HG03520 (cell line): ENCODE measurements at regions not wholly inside any gene's neighbourhood (a gene's known extent, or its start where the extent isn't known, plus 50 kb on each side); places are given as distances from the start of the nearest gene placed in this dataset.

Experiments used
- ATAC-seq: cut with Tn5 transposase; IDR thresholded peaks from one replicate; pipeline ENCODE4 v1.9.1; 2021; ENCODE audit warnings: mild to moderate bottlenecking, moderate library complexity; ENCODE audit not compliant: unreplicated experiment

- ATAC-seq, result no peak
Measured at GRCh38 chr4:181688432-181688831, 554.8 kb upstream of the TENM3 start.

- ATAC-seq, result no peak
Measured at GRCh38 chr4:181688872-181689271, 554.3 kb upstream of the TENM3 start.

- no peak for ATAC-seq
Measured at GRCh38 chr4:181690498-181690897, 552.7 kb upstream of the TENM3 start.

GRCh38 chr4:181692965-181693364, 550.2 kb upstream of the TENM3 start:
- no peak for ATAC-seq

GRCh38 chr4:181693517-181693916, 549.7 kb upstream of the TENM3 start:
- no peak for ATAC-seq

- ATAC-seq, result no peak
Measured at GRCh38 chr4:181698221-181698620, 545.0 kb upstream of the TENM3 start.

GRCh38 chr4:181701214-181701613, 542.0 kb upstream of the TENM3 start:
- no peak for ATAC-seq

GRCh38 chr4:181701894-181702293, 541.3 kb upstream of the TENM3 start:
- ATAC-seq, result no peak

GRCh38 chr4:181702864-181703495, 540.2 kb upstream of the TENM3 start:
- ATAC-seq, result no peak

GRCh38 chr4:181710143-181710542, 533.1 kb upstream of the TENM3 start:
- ATAC-seq, result no peak

GRCh38 chr4:181711387-181711786, 531.8 kb upstream of the TENM3 start:
- no peak for ATAC-seq

- no peak for ATAC-seq
Measured at GRCh38 chr4:181728305-181728966, 514.8 kb upstream of the TENM3 start.

- no peak for ATAC-seq
Measured at GRCh38 chr4:181731900-181732299, 511.3 kb upstream of the TENM3 start.

GRCh38 chr4:181737744-181738143, 505.5 kb upstream of the TENM3 start:
- no peak for ATAC-seq

- ATAC-seq, result no peak
Measured at GRCh38 chr4:181739031-181739430, 504.2 kb upstream of the TENM3 start.

GRCh38 chr4:181741513-181741912, 501.7 kb upstream of the TENM3 start:
- no peak for ATAC-seq

GRCh38 chr4:181745933-181746625, 497.1 kb upstream of the TENM3 start:
- ATAC-seq, result no peak

- ATAC-seq, result no peak
Measured at GRCh38 chr4:181748581-181748980, 494.6 kb upstream of the TENM3 start.

- no peak for ATAC-seq
Measured at GRCh38 chr4:181752516-181752915, 490.7 kb upstream of the TENM3 start.

- no peak for ATAC-seq
Measured at GRCh38 chr4:181753207-181753606, 490.0 kb upstream of the TENM3 start.

- ATAC-seq, result no peak
Measured at GRCh38 chr4:181755846-181756245, 487.4 kb upstream of the TENM3 start.

GRCh38 chr4:181756451-181757095, 486.6 kb upstream of the TENM3 start:
- no peak for ATAC-seq
